Effector CD4-positive, alpha-beta T cell (primary cell): ENCODE measurements at regions not wholly inside any gene's neighbourhood (a gene's known extent, or its start where the extent isn't known, plus 50 kb on each side); places are given as distances from the start of the nearest gene placed in this dataset.
"Not testable (repeated sequence)": the region's sequence is repeated elsewhere in the genome, so short reads cannot be mapped to it uniquely, and the experiment has no call there.

Source experiments
- DNase-seq: peaks from one replicate; pipeline ENCODE4 v3.0.0-alpha.2; 2020

DNA sequence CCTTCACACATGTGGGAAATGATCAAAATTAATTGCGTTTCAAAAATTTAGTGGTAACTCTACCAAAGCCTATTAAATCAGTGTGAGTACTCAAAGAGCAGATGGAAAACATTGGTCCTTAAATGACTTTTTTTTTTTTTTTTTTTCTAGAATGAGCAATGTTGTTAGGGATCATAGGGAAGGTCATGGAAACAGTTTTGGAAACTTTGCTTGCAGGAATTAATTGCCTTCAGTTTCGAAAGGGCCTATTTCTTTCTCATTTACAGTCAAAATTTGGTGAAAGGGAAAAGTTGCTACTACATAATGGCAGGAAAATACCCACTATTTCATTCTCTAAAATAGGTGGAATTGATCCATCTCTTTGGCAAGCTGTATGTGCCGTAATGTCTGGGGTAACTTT lies 160.9 kb downstream of the RTL9 start:
- DNase-seq = no peak

DNA sequence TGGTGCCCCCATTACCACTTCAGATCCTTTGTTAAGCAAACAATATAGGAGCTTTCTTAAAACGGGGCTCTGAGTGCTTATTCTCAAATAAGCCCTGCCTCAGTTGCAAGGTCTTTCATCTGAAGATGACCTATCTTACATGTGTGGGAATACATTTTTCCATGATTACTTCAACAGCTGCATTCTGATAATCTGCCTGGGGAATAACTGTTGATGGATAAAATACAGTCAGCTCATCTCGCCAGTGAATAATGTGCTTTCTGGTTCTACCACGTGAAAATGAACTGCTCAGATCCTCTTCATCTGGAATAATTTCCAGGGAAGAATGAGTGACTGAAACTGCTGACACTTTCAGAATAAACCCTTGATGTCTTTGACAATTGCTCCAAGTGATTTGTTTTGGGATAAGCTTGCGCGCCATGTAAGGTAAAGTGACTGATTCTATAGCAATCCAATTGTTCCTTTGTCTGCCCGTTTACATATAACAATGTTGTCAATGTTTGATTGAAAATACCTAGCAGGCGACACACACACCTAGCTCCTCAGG lies 161.3 kb downstream of the RTL9 start:
- no peak for DNase-seq

DNA sequence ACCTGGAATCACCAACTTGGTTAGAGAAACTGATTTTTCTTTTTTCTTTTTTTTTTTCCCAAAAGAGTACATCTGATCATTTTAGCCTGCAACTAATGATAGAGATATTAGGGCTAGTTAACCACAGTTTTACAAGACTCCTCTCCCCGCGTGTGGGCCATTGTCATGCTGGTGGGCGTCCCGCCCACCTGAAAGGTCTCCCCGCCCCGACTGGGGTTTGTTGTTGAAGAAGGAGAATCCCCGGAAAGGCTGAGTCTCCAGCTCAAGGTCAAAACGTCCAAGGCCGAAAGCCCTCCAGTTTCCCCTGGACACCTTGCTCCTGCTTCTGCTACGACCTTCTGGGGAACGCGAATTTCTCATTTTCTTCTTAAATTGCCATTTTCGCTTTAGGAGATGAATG lies 162.0 kb downstream of the RTL9 start:
- DNase-seq = not testable (repeated sequence)

DNA sequence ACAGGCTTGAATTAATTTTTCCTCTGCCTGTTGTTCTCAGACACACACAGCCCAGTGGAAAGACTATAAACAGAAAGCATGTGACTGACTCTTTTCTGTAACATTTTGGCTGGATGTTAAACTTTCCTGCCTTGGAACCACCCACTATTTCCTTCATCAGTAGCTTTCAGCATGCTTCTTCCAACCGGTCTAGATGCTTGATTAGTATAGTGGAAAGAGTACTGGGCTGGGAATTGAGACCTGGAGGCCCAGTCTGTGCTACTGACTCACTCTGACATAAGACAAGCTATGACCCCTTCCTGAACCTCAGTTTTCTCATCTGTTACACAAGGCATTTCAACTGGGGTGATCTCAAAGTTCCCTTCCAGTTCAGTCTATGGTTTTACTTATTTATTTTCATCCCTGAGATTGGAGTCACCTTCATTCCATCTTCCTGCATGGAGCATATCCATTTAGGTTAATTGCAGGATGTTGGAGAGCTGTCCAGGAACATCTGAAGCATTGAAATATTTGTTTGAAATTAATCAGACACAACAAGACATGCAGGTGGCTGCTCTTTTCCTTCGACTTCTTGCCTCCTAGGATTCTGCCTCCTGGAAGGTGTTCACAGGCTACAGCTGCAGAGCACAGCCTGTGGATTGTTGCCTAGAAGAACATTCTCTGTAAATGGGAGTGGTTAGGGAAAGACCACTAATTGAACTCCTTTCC lies 173.4 kb downstream of the RTL9 start:
- no peak for DNase-seq

DNA sequence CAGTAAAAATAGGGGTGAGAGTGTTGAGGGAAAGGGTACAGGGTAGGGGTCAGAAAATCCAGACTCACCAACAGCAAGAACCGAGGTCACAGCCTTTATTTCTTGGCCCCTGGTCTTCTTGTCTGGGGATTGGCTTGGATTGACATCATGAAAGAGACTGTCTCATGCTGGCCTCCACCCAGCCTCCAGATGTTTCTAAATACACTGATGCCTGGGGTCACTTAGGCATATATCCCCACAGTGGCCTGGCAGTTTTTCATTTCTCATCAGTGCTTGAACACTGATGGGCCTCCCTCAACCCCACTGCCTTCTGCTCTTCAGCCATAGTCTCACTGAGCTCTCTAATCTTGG lies 173.9 kb downstream of the RTL9 start:
- DNase-seq = no peak

DNA sequence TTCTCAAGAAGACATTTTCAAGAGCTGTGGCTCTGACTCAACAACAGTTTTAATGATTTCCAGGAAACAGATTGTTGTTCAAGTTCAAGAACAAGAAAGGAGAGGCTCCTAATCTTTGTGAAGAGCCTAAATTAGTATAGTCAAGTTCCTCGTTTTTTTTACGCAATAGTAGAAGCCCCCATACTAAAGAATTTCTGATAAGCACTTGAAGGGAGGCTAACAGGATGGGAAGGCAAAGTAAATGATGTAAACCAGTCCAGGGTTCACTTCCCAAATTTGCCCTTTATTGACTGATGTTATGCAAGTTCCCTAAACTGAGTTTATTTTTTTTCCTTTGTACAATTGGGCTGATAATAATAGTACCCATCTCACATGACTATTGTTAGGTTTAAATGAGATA lies 178.2 kb downstream of the RTL9 start:
- DNase-seq = no peak

DNA sequence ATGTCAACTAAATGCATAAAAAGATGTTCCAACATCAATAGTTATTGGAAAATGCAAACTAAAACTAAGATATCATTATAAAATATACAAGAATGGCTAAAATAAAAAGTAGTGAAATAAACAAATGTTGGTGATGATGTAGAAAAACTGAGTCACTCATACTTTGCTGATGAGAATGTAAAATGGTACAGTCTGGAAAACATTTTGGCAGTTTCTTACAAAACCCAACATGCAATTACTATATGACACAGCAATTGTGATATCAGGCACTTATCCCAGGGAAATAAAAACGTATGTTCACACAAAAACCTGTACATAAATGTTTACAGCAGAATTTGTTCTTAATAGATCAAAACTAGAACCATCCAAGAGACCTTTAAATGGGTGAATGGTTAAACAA lies 182.6 kb downstream of the RTL9 start:
- no peak for DNase-seq

DNA sequence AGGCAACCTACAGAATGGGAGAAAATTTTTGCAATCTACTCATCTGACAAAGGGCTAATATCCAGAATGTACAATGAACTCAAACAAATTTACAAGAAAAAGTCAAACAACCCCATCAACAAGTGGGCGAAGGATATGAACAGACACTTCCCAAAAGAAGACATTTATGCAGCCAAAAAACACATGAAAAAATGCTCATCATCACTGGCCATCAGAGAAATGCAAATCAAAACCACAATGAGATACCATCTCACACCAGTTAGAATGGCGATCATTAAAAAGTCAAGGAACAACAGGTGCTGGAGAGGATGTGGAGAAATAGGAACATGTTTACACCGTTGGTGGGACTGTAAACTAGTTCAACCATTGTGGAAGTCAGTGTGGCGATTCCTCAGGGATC lies 192.2 kb downstream of the RTL9 start:
- not testable (repeated sequence) for DNase-seq

DNA sequence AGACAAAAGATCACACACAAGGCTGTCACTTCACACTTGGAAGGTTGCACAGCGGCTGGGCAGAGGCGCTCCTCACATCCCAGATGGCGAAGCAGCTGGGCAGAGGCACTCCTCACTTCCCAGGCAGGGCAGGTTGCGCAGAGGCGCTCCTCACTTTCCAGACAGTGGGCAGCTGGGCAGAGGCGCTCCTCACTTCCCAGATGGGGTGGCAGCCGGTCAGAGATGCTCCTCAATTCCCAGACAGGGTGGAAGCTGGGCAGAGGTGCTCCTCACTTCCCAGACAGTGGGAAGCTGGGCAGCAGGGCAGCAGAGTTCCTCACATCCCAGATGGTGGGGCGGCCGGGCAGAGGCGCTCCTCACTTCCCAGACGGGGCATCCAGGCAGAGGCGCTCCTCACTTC lies 199.2 kb downstream of the RTL9 start:
- DNase-seq = no peak

DNA sequence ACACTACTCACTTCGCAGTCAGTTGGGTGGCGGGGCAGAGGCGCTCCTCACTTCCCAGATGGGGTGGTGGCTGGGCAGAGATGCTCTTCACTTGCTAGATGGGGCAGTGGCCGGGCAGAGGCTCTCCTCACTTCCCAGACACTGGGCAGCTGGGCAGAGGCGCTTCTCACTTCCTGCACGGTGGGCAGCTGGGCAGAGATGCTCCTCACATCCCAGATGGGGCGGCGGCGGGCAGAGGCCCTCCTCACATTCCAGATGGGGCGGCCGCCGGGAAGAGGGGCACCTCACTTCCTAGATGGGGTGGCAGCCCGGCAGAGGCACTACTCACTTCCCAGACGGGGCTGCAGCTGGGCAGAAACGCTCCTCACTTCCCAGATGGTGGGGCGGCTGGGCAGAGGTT lies 199.8 kb downstream of the RTL9 start:
- no peak for DNase-seq

DNA sequence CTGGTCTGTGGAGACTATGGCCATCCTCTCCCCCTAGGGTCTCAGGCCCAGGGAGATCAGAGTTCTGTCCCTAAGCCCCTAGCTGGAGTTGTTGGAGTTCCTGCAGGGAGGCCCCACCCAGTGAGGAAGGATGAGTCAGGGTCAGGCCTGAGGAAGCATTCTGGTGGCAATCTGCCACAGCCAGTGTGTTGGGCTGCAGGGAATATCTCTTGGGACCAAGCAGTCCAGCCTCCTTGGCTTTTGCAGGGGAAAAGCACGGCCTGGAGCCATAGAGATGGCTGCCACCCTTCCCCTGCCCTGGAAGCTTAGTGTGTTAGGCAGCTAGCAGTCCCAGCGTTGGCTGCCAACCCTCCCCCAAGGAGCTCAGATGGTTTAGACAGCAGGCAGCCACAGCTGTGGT lies 202.4 kb downstream of the RTL9 start:
- DNase-seq = no peak

DNA sequence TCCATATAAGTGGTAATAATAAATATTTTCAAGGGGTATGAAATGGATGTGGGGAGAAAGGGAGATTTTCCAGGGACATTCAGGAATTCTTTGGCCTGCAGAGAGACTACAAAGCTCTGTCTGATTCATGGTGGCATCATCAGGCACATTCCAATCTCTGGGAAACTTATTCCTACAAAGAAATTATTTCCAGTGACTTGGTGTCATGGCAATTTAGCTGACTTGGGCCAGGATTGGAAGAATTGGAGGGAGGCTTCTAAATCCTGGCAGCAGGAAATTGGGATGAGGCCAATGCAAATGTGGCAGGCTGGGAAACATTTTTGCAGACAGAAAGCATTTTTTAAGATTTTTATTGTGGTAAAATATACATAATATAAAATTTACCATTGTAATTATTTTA lies 204.6 kb downstream of the RTL9 start:
- DNase-seq = no peak

DNA sequence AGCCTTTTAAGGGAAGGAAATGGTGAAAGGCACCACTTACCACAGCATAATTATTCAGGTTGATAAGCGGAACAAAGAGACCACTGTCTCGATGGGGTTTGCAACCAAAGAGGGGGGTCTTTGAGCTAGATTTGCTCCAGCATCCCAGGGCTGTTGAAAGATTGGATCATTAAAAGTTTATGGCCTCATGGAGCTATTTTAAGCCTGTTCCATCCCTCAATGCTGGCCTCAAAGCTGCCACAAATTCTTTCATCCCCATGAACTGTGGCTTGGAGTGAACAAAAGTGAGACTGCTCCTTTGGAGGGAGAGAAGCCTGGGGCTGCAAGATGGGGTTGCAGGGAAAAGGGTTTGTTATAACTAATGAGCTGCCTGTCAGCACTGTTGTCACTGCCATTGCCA lies 209.8 kb downstream of the RTL9 start:
- DNase-seq = no peak

DNA sequence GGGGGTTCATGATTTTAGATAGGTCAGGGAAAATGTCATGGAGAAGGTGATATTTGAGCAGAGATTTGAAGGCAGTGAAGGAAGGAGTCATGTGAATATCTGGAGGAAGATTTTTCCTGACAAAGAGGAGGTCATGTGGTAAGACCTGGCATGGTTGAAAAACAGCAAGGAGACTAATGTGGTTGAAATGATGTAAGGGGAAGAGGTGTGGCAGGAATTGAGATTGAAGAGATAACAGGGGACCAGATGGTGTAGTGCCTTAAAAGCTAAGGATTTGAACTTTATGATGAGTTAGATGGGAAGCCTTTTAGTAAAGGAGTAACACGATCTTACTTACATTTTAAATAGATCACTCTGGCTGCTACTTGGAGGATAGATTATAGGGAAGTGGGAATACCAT lies 210.9 kb downstream of the RTL9 start:
- no peak for DNase-seq

DNA sequence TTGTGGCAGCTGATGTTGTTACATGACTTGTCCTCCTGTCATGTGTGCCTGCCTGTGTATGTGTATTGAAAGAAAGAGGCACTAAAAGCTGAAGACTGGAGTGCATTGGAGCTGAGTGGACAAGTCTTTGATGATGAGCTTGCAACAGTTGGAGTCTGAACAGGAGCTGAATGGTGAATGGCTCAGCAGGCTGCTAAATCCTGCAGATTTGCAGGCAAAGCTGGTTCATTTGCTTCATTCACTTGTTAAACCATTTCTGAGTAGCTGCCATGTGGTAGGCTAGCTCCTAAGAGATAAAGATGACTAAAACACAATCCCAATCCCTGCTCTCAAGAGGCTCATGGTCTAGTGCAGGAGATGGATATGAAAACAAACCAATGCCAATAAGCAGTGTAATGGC lies 217.3 kb downstream of the CHRDL1 start:
- DNase-seq = no peak

DNA sequence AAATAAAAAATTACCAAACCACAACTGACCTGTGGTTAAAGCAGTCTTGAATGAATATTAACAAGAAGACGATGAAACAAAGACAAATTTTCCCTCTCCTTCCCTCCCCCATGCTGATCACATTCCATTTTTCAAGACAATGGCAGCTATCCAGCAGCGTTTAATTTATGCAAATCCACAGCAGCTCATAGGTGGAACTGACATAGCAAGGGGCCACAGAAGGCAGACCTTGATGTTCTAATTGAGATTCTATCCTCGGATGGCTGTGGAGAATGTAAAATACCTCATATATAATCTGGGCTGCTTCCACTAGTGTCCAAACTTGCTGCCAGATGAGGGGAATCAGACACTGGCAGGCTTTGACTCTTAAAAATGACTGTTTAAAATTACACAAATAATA lies 211.5 kb downstream of the CHRDL1 start:
- no peak for DNase-seq

DNA sequence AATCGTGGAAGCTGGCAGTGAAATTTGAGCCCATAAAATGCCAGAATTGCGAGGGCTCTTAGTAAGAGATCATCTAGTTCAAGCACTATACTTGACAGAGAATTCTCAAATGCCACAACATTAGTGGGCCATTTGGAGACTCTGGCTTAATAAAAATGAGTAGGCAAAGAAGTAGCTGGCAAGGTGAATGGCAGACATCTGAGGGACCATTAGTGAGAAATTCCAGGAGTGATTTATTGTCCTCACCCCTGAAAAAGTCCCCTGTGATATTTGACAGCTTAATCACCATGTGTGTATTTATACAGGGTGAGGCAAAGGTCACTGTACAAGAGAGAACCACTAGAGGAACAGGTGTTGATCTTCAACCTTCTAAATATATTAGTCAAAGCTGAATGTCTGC lies 207.5 kb downstream of the CHRDL1 start:
- no peak for DNase-seq

DNA sequence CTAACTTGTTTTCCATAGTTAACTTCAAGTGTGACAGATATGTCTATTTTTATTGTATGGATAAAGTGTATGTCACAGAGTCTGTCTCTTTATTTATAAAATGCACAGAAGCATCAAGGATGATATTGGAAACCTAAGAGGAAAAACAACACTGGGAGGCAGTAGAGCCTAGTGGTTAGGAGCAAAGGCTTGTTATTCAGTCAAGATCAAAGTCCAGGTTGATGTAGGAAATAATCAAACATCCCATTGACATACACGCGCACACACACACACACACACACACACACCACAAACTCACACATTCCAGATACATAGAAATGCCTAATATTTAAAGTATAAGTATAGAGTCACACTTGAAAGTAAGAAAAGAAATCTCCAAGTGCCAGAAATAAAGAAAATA lies 206.8 kb downstream of the CHRDL1 start:
- no peak for DNase-seq

DNA sequence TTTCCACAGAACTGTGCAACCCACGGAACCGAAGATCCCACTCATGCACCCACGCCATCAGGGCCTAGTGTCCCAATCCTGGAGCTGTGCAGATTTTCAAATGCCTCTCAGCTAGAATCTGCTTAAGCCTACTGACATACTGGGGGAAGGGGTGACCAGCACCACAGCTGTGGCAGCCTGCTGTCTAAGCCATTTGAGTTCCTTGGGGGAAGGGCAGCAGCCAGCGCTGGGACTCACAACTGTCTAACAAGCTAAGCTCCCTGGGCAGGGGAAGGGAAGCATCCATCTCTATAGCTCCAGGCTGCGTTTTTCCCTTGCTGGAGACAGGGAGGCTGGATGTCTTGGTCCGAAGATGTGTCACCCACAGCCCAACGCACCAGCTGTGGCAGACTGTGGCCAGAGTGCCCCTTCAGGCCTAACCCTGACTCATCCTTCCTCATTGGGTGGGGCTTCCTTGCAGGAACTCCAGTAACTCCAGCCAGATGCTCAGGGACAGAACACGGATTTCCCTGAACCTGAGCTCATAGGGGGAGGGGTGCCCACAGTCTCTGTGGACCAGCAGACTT lies 194.8 kb downstream of the CHRDL1 start:
- no peak for DNase-seq

DNA sequence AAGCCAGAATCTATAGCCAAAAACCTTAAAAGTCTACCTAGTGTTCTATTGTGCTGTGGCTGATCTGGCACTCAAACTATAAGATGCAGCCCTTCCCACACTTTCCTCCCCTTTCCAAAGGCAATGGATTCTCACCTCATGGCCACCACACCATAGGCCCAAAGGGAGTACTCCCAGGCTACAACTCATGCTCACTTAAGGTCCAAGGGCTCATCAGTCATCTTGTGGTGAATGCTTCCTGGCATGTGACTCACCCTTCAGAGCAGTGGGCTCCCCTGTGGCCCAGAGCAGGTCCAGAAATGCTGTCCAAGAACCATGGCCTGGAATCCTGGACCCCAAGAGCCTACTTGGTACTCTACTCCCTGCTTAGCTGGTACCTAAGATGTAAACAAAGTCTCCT lies 181.0 kb downstream of the CHRDL1 start:
- no peak for DNase-seq
